ENCODE measurements at regions not wholly inside any gene's neighbourhood (a gene's known extent, or its start where the extent isn't known, plus 50 kb on each side); places are given as distances from the start of the nearest gene placed in this dataset.

GRCh38 chr5:83848941-83849340 lies 128.3 kb upstream of the HAPLN1 start:
- Histone ChIP-seq H2AFZ (ENCODE audit: insufficient read depth, low read depth, low read length, poor library complexity, severe bottlenecking) (no peak overlapping the region), H4K20me1 (ENCODE audit: control insufficient read depth, insufficient read depth, low read length, poor library complexity, severe bottlenecking) (no peaks in the 10 kb centered on the region), H3K27ac (ENCODE audit: low read length in 2 of 2) (no peak overlapping the region), H3K79me2 (ENCODE audit: control insufficient read depth, insufficient read depth, low read length) (no peaks in the 10 kb centered on the region), H3K4me3 (ENCODE audit: control extremely low read depth in 1 of 5, extremely low read depth in 1 of 5, insufficient read depth in 1 of 5, low read depth in 2 of 5, low read length in 4 of 5) (no peak overlapping the region), H3K4me2 (replicated peaks; ENCODE audit: low read depth, low read length, poor library complexity, severe bottlenecking) (no peak overlapping the region), H3K27me3 (replicated peaks in 1 of 4; ENCODE audit: control extremely low read depth in 1 of 4, control insufficient read depth in 3 of 4, insufficient read depth in 4 of 4, low read length in 3 of 4) (no peaks in the 10 kb centered on the region), H3K4me1 (ENCODE audit: control insufficient read depth in 2 of 2, insufficient read depth in 2 of 2, low read length in 2 of 2) (no peaks in the 10 kb centered on the region), H3K36me3 (replicated peaks in 1 of 2; ENCODE audit: control extremely low read depth in 1 of 2, control insufficient read depth in 1 of 2, extremely low read depth in 1 of 2, insufficient read depth in 2 of 2, low read length in 1 of 2) (no peaks in the 10 kb centered on the region), H3K9ac (ENCODE audit: low read length) (no peak overlapping the region), H3K9me3 (ENCODE audit: control extremely low read depth in 1 of 3, control insufficient read depth in 2 of 3, insufficient read depth in 1 of 3, low read length in 2 of 3) (no peaks in the 10 kb centered on the region)
- CTCF ChIA-PET = no interaction called here
- no peaks in the 10 kb centered on the region for H3K9me3 Mint-ChIP-seq (ENCODE audit: insufficient read depth)
- H3K27ac Mint-ChIP-seq = no peak overlapping the region
- no CpG with 5 or more reads among the region's 2 CpGs for WGBS (ENCODE audit: insufficient coverage)
- TF ChIP-seq CTCF (IDR thresholded peaks at IDR 0.05) = no peak
- no peak for TF ChIP-seq EZH2 (IDR thresholded peaks at IDR 0.05; ENCODE audit: borderline replicate concordance, insufficient read depth, low read depth, low read length, poor library complexity, severe bottlenecking)
- POLR2A ChIA-PET = no interaction called here
- no peaks in the 10 kb centered on the region for H3K27me3 Mint-ChIP-seq
- no peak overlapping the region for H3K4me3 Mint-ChIP-seq
- intact Hi-C loops (cut with micrococcal nuclease) = no loop called here
- no peaks in the 10 kb centered on the region for H3K4me1 Mint-ChIP-seq
- DNase-seq (no peak), ATAC-seq (ENCODE audit: low read depth) (no peak)

- 30% methylated on average over 1 of the region's 3 CpGs for WGBS (ENCODE audit: insufficient coverage)
- no peak overlapping the region for H3K4me3 Mint-ChIP-seq
- H3K9me3 Mint-ChIP-seq (ENCODE audit: insufficient read depth) = no peaks in the 10 kb centered on the region
Observed at GRCh38 chr5:83846624-83847350, 126.1 kb upstream of the HAPLN1 start.

More at GRCh38 chr5:83846624-83847350, 126.1 kb upstream of the HAPLN1 start:
- CTCF ChIA-PET = no interaction called here
- Histone ChIP-seq H3K4me1 (ENCODE audit: control insufficient read depth in 2 of 2, insufficient read depth in 2 of 2, low read length in 2 of 2) (no peaks in the 10 kb centered on the region), H3K4me3 (ENCODE audit: control extremely low read depth in 1 of 5, extremely low read depth in 1 of 5, insufficient read depth in 1 of 5, low read depth in 2 of 5, low read length in 4 of 5) (no peak overlapping the region), H3K27me3 (replicated peaks in 1 of 4; ENCODE audit: control extremely low read depth in 1 of 4, control insufficient read depth in 3 of 4, insufficient read depth in 4 of 4, low read length in 3 of 4) (no peaks in the 10 kb centered on the region), H3K36me3 (replicated peaks in 1 of 2; ENCODE audit: control extremely low read depth in 1 of 2, control insufficient read depth in 1 of 2, extremely low read depth in 1 of 2, insufficient read depth in 2 of 2, low read length in 1 of 2) (no peaks in the 10 kb centered on the region), H3K4me2 (replicated peaks; ENCODE audit: low read depth, low read length, poor library complexity, severe bottlenecking) (no peak overlapping the region), H3K9ac (ENCODE audit: low read length) (no peak overlapping the region), H3K9me3 (ENCODE audit: control extremely low read depth in 1 of 3, control insufficient read depth in 2 of 3, insufficient read depth in 1 of 3, low read length in 2 of 3) (no peaks in the 10 kb centered on the region), H3K27ac (ENCODE audit: low read length in 2 of 2) (no peak overlapping the region), H3K79me2 (ENCODE audit: control insufficient read depth, insufficient read depth, low read length) (no peaks in the 10 kb centered on the region), H2AFZ (ENCODE audit: insufficient read depth, low read depth, low read length, poor library complexity, severe bottlenecking) (no peak overlapping the region), H4K20me1 (ENCODE audit: control insufficient read depth, insufficient read depth, low read length, poor library complexity, severe bottlenecking) (no peaks in the 10 kb centered on the region)
- DNase-seq (no peak), ATAC-seq (ENCODE audit: low read depth) (no peak)
- no peaks in the 10 kb centered on the region for H3K27me3 Mint-ChIP-seq
- POLR2A ChIA-PET = no interaction called here
- no peak overlapping the region for H3K27ac Mint-ChIP-seq
- no peak for TF ChIP-seq CTCF (IDR thresholded peaks at IDR 0.05)
- TF ChIP-seq EZH2 (IDR thresholded peaks at IDR 0.05; ENCODE audit: borderline replicate concordance, insufficient read depth, low read depth, low read length, poor library complexity, severe bottlenecking) = no peak
- H3K4me1 Mint-ChIP-seq = no peaks in the 10 kb centered on the region
- intact Hi-C loops (cut with micrococcal nuclease) = no loop called here

Data from B cell (primary cell).